ENCODE measurements at regions not wholly inside any gene's neighbourhood (a gene's known extent, or its start where the extent isn't known, plus 50 kb on each side); places are given as distances from the start of the nearest gene placed in this dataset.

- TF ChIP-seq CTCF (IDR thresholded peaks at IDR 0.05) (no peak), POLR2A (IDR thresholded peaks at IDR 0.05) (no peak), EP300 (IDR thresholded peaks at IDR 0.05) (no peak)
These were observed 354.3 kb upstream of the CNR1 start for GRCh38 chr6:88520445-88520844.

All from tibial nerve (tissue), 4 donors.